ENCODE measurements at regions not wholly inside any gene's neighbourhood (a gene's known extent, or its start where the extent isn't known, plus 50 kb on each side); places are given as distances from the start of the nearest gene placed in this dataset.
A peak's percentile ranks its signal among the peaks of the same experiment; 100 is the strongest.

- DNase-seq (ENCODE audit: low spot score): peak; percentile 20
Observed at GRCh38 chr2:153812632-153813031, 59.1 kb upstream of the GALNT13 start.

- DNase-seq (ENCODE audit: low spot score): no peak
Observed at GRCh38 chr2:153818242-153818641, 53.5 kb upstream of the GALNT13 start.

GRCh38 chr2:153819074-153819473 is 52.6 kb upstream of the GALNT13 start:
- DNase-seq (ENCODE audit: low spot score): no peak

GRCh38 chr2:153819501-153819900 is 52.2 kb upstream of the GALNT13 start:
- DNase-seq (ENCODE audit: low spot score): no peak

Measured in pons (tissue), 1 donor.